NCI-H2029 (cell line): ENCODE measurements at regions not wholly inside any gene's neighbourhood (a gene's known extent, or its start where the extent isn't known, plus 50 kb on each side); places are given as distances from the start of the nearest gene placed in this dataset.

Experiments
- DNase-seq: peaks from one replicate; lab custom pipeline; 2025; lab: John Stamatoyannopoulos, UW

DNA sequence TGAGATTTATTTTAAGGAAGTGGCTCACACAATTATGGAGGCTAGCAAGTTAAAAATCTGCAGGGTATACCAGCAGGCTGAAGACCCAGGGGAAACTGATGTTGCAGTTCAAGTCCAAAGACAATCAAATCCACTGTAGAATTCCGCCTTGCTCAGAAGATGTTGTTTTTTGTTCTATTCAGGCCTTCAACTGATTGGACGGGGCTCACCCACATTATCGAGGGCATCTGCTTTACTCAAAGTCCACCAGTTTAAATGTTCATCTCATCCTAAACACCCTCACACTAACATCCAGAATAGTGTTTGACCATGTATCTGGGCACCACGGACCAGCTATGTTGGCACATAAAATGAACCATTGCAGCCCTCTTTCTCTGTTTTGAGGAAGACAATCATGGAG lies 211.2 kb upstream of the GPR26 start:
- no peak for DNase-seq

DNA sequence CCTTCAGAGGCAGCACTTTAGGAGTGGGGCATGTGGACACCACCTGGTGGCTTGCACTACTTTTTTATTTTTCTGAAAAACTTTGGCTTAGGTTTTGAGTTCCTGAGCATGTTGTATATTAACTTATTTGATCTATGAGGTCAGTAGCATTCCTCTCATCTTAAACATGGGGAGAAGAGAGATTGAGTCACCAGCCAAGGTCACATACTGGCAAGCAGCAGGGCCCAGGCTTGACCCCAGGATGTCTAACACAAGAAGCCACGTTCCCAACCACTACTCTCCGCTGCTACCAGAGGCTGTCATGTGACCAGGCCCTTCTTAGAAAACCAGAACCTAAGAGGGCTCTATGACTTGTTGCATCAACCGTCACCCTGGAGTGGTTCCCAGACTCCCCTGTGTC lies 210.3 kb upstream of the GPR26 start:
- DNase-seq = no peak

- no peak for DNase-seq
Observed at GRCh38 chr10:123458933-123459332, 207.2 kb upstream of the GPR26 start.

GRCh38 chr10:123459371-123460091 lies 206.6 kb upstream of the GPR26 start:
- no peak for DNase-seq

GRCh38 chr10:123462246-123462645 lies 203.9 kb upstream of the GPR26 start:
- no peak for DNase-seq

- DNase-seq = no peak
Observed at GRCh38 chr10:123462756-123463155, 203.4 kb upstream of the GPR26 start.

DNA sequence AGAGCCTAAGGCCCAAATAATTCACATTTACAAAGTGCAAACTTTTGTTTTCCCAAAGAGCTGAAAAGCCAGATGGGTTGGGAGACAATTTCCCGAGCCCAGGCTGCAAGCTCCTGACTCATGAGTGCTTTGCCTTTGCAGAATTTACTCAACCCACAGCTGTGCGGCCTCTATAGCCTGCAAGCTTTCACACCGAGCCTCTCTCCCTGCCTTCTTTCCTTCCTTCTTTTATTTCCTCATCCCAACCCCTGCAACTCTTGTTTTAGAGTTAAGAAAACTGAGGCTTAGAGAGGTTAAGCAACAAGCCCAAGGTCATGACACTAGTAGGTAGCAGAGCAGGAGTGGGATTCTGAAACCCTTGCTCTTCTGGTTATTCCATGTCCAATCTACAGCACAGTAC lies 203.0 kb upstream of the GPR26 start:
- DNase-seq = no peak

DNA sequence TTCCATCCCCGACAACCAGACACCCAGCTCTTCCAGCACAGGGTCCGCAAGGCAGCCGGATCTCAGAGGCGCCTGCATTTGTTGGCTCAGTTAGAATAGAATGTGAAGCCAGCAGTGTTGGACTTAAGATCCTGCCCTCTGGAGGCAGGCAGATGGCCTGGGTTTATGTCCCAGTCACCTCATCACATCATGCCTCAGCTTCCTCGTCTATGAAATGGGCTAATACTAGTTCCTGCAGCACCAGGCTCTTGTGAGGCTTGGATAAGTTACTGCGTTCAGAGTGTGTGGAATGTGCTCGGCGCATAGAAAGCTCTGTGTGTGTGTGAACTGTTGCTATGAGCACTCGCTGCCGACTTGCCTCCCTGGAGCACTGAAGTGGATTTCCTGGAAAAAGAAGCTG lies 202.5 kb upstream of the GPR26 start:
- no peak for DNase-seq

- no peak for DNase-seq
Observed at GRCh38 chr10:123464430-123465323, 201.5 kb upstream of the GPR26 start.

- no peak for DNase-seq
Observed at GRCh38 chr10:123470336-123470921, 195.7 kb upstream of the GPR26 start.

GRCh38 chr10:123471811-123472210 lies 194.3 kb upstream of the GPR26 start:
- no peak for DNase-seq

DNA sequence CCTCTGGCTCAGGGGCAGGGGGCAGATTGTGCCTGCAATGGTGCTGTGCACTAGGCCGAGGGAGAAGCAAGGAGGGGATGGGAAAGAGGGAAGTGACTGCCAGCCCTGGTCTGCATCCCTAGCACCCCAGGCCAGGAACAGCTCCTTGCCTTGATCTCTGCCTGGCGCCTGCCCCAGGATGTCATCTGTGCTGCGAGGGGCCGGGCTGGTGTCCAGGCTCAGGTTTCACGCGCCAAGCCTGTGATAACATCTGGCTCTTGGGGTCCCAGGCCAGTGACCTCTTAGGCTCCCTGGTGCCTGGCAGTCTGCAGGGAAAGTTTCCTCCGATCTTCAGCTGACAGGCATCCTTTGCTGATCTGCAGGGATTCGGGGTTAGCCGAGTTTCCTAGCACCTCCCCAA lies 193.5 kb upstream of the GPR26 start:
- no peak for DNase-seq

- DNase-seq = no peak
Observed at GRCh38 chr10:123474700-123475099, 191.5 kb upstream of the GPR26 start.

GRCh38 chr10:123475466-123475865 lies 190.7 kb upstream of the GPR26 start:
- no peak for DNase-seq

GRCh38 chr10:123478116-123478515 lies 188.0 kb upstream of the GPR26 start:
- no peak for DNase-seq

DNA sequence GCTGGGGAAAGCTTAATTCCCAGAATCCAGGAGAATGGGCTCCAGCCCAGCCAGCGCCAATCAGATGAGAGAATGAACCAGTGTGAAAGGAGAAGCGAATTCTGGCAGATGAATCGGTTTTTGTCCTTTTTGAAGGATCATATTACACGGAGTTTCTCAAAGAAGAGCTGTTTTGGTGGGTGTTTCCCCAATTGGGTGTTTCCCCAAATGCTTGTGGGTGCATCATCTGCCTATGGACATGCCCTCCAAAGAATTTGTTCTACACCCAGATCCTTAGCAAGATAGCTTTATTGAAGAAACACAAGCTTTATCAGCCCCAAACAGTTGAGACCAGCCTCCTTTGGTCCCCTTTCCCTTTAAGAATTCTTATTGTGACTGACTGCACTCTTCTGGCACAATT lies 186.5 kb upstream of the GPR26 start:
- no peak for DNase-seq

DNA sequence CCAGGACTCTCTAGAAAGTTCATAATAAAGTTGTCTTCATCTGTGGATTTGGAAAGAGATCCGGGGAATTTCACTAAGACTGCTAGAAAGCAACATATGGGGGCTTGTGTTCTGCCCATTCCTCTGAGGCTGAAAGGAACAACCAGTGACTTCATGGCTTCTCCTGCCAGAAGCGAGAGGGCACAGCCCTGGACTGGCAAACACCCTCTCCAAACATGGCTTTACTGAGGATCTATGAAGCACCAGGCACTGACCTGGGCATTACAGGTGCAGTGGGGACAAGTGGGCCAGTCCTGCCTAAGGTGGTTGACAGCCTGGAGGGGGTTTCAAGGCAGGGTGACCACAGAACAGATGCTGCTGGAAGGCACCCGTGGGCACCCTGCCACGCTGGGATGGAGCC lies 185.8 kb upstream of the GPR26 start:
- DNase-seq = no peak

DNA sequence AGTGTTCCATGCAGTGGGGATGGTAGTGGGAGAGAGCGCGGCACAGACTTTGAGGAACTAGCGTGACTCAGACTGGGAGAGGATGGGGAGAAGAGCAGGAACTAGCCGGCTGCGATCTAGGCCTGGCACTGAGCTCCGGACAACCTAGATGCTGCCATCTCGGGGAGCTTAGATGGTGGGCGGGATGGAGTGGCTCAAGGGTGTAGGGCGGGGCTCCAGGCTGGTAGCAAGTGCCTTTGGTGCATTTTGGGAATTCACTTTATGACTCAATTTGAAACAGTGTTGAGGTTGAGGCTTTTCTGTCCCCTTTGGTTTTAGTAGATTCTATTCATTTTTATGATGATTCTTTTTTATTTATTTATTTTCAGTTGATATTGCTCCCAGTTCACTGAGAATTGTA lies 185.3 kb upstream of the GPR26 start:
- DNase-seq = no peak

GRCh38 chr10:123484722-123485121 lies 181.4 kb upstream of the GPR26 start:
- no peak for DNase-seq

DNA sequence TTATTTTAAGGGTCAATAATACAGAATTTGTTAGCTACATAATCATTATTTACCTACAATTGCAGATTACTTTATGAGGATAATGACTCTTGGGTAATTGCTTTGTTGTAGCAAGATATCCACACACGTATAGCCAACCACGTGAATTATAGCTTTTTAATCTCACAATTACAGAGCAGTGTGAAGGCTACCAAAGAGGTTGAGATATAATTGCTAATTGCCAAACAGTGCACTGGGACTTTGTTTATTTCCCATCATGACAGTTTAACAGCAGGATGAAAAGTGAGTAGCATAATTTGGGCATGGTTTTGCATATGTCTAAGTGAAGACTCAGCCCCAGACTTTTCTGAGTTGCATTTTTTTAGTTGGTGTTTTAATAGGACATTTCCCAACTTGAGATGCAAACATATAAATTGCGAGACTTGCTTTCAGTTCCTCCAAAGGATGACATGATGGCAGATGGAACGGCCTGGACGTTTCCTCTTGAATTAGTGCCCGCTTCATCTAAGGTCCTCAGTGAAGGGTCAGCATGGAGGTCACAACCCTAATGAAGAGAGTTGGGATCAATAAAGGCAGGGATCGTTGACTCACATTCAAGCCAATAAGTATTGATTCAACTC lies 180.7 kb upstream of the GPR26 start:
- no peak for DNase-seq

DNA sequence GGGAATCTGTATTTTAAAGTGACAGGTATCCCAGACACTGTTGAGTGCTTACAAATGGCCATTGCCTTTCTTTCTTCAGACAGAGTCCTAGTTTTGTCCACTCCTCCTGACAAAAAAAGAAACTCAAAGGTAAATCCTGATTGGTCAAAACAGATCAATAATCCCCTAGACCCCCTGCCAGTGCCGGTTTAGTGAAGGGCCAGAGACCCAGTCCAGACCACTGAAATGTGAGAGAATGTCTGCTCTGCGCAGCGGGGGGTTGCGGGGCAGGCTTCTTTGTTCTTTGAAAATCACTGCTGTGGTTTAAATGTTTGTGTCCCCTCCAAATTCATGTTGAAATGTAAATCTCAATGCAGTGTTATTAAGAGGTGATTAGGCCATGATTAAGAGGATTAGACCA lies 177.7 kb upstream of the GPR26 start:
- no peak for DNase-seq

DNA sequence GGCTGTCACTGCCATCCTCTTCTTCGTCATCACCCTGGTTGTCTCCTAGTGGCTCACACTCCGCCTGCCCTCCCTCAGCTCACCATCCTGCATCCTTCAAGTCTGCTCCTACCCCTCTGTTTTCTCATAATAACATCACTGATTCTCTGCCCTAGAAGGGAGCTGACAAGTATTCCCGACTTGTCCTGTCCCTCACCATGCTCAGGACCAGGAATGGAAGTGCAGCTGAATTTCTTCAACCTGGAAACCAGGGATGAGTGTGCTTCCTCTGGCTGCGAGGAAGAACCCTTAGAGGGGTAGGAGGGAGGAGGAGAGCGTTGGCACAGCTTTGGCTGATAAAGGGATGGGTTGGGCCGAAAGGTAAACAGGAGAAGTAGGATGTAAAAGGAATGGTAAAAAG lies 174.8 kb upstream of the GPR26 start:
- DNase-seq = no peak

- DNase-seq = no peak
Observed at GRCh38 chr10:123492016-123492415, 174.1 kb upstream of the GPR26 start.
